HG03045 (cell line): ENCODE measurements at regions not wholly inside any gene's neighbourhood (a gene's known extent, or its start where the extent isn't known, plus 50 kb on each side); places are given as distances from the start of the nearest gene placed in this dataset.

Source experiments
- ATAC-seq: cut with Tn5 transposase; IDR thresholded peaks from one replicate; pipeline ENCODE4 v1.9.1; 2021; ENCODE audit warnings: mild to moderate bottlenecking, moderate library complexity; ENCODE audit not compliant: unreplicated experiment

- ATAC-seq: no peak
Observed at GRCh38 chr6:147712841-147713240, 204.4 kb downstream of the SAMD5 start.

GRCh38 chr6:147715035-147715434, 206.5 kb downstream of the SAMD5 start:
- no peak for ATAC-seq

- ATAC-seq: no peak
Observed at GRCh38 chr6:147716434-147716833, 207.9 kb downstream of the SAMD5 start.

- no peak for ATAC-seq
Observed at GRCh38 chr6:147717991-147718390, 209.5 kb downstream of the SAMD5 start.

GRCh38 chr6:147722158-147722557, 213.7 kb downstream of the SAMD5 start:
- ATAC-seq: no peak

- no peak for ATAC-seq
Observed at GRCh38 chr6:147724454-147724853, 216.0 kb downstream of the SAMD5 start.

- ATAC-seq: no peak
Observed at GRCh38 chr6:147726342-147726741, 217.9 kb downstream of the SAMD5 start.

- ATAC-seq: no peak
Observed at GRCh38 chr6:147728903-147729302, 220.4 kb downstream of the SAMD5 start.

- ATAC-seq: no peak
Observed at GRCh38 chr6:147733686-147734085, 225.2 kb downstream of the SAMD5 start.

- no peak for ATAC-seq
Observed at GRCh38 chr6:147734151-147734550, 225.7 kb downstream of the SAMD5 start.

GRCh38 chr6:147735924-147736323, 227.4 kb downstream of the SAMD5 start:
- ATAC-seq: no peak

- ATAC-seq: no peak
Observed at GRCh38 chr6:147737115-147737514, 228.6 kb downstream of the SAMD5 start.

GRCh38 chr6:147738099-147738498, 229.6 kb downstream of the SAMD5 start:
- no peak for ATAC-seq

- no peak for ATAC-seq
Observed at GRCh38 chr6:147738516-147739162, 230.1 kb downstream of the SAMD5 start.

GRCh38 chr6:147740326-147740725, 231.8 kb downstream of the SAMD5 start:
- no peak for ATAC-seq

- no peak for ATAC-seq
Observed at GRCh38 chr6:147740916-147741315, 232.4 kb downstream of the SAMD5 start.

- ATAC-seq: no peak
Observed at GRCh38 chr6:147741389-147741788, 232.9 kb downstream of the SAMD5 start.

GRCh38 chr6:147742440-147742839, 233.9 kb downstream of the SAMD5 start:
- no peak for ATAC-seq

GRCh38 chr6:147744012-147744411, 235.5 kb downstream of the SAMD5 start:
- no peak for ATAC-seq

- ATAC-seq: no peak
Observed at GRCh38 chr6:147749331-147749730, 240.8 kb downstream of the SAMD5 start.

GRCh38 chr6:147750413-147750812, 241.9 kb downstream of the SAMD5 start:
- no peak for ATAC-seq

GRCh38 chr6:147751232-147751631, 242.7 kb downstream of the SAMD5 start:
- ATAC-seq: no peak

- no peak for ATAC-seq
Observed at GRCh38 chr6:147752689-147753403, 244.4 kb downstream of the SAMD5 start.
